ES-I3 (cell line): ENCODE measurements at regions not wholly inside any gene's neighbourhood (a gene's known extent, or its start where the extent isn't known, plus 50 kb on each side); places are given as distances from the start of the nearest gene placed in this dataset.

Experiments used
- H3K36me3 ChIP-seq: 2 replicates; pipeline ENCODE4 v1.6.1; 2013; ENCODE audit warnings: mild to moderate bottlenecking, low read length, control low read depth, moderate library complexity; ENCODE audit not compliant: insufficient read depth
- H3K4me1 ChIP-seq: 2 replicates; pipeline ENCODE4 v1.6.1; 2013; ENCODE audit warnings: mild to moderate bottlenecking, control low read depth, low read length; ENCODE audit not compliant: insufficient read depth
- H3K9ac ChIP-seq: 2 replicates; pipeline ENCODE4 v1.6.1; 2013; ENCODE audit warnings: low read depth, mild to moderate bottlenecking, low read length, moderate library complexity
- H3K9me3 ChIP-seq: 2 replicates; pipeline ENCODE4 v1.6.1; 2013; ENCODE audit warnings: mild to moderate bottlenecking, low read length, moderate library complexity; ENCODE audit not compliant: control insufficient read depth, insufficient read depth

GRCh38 chr1:185412385-185413087 is 95.5 kb upstream of the IVNS1ABP start:
- no peaks in the 10 kb centered on the region for H3K4me1 ChIP-seq
- H3K36me3 ChIP-seq, result no peaks in the 10 kb centered on the region
- no peaks in the 10 kb centered on the region for H3K9me3 ChIP-seq
- no peak overlapping the region for H3K9ac ChIP-seq

GRCh38 chr1:185409763-185410528 is 92.9 kb upstream of the IVNS1ABP start:
- Histone ChIP-seq H3K9ac (no peak overlapping the region), H3K4me1 (no peaks in the 10 kb centered on the region), H3K36me3 (no peaks in the 10 kb centered on the region), H3K9me3 (no peaks in the 10 kb centered on the region)

DNA sequence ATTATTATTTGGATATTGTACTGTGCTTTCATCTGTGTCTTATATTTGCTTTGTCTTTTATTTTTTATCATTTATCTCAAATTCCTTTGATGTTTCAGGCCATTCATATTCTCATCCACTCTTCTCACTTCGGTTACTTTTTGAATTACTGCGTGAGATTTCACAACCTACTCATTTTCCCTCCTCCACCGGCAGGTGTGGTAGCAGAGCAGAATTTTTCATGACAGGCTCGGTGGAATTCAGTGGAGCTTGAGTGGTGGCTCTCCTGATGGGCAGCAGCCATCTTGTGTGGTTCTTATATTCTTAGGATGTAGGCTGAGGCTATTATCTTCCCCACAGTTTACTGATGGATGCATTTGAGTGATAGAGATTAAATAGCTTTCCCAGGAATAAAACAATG is 92.3 kb upstream of the IVNS1ABP start:
- Histone ChIP-seq H3K4me1 (no peaks in the 10 kb centered on the region), H3K9me3 (no peaks in the 10 kb centered on the region), H3K36me3 (no peaks in the 10 kb centered on the region), H3K9ac (no peak overlapping the region)

DNA sequence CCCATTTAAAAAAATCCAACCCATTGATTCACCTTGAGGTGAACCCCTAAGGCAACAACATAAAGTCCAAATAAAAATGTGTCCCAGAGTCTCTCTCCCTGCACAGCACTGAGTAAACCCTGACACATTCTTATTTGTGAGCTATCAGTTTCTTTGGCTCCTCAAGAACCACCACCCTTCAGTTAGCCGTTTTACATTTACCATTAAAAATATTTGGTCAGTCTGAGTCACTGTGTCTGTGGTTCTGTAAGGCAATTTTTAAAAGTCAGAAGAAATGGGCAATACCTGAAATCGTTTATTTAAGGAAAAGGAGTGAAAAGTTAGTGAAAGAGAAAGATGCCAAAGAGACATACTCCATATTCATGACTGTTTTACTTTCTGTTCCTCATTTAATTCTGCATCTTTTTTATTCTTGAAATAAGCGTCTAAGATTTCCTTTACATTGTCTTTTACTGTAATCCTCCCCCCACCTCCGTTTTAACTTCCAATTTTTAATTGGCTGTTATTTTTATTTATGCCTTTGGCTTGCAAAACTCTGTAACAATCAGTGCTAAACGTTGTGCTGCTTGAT is 91.7 kb upstream of the IVNS1ABP start:
- Histone ChIP-seq H3K4me1 (no peaks in the 10 kb centered on the region), H3K36me3 (no peaks in the 10 kb centered on the region), H3K9me3 (no peaks in the 10 kb centered on the region), H3K9ac (no peak overlapping the region)

GRCh38 chr1:185406691-185407009 is 89.6 kb upstream of the IVNS1ABP start:
- Histone ChIP-seq H3K9me3 (no peaks in the 10 kb centered on the region), H3K4me1 (peaks cover 13% of the 10 kb centered on the region), H3K36me3 (no peaks in the 10 kb centered on the region), H3K9ac (no peak overlapping the region)

GRCh38 chr1:185406006-185406690 is 89.1 kb upstream of the IVNS1ABP start:
- Histone ChIP-seq H3K36me3 (no peaks in the 10 kb centered on the region), H3K4me1 (peaks cover 18% of the 10 kb centered on the region), H3K9me3 (no peaks in the 10 kb centered on the region), H3K9ac (no peak overlapping the region)

- no peaks in the 10 kb centered on the region for H3K9me3 ChIP-seq
- H3K4me1 ChIP-seq, result peaks cover 23% of the 10 kb centered on the region
These were observed 88.0 kb upstream of the IVNS1ABP start for GRCh38 chr1:185404907-185405568.

GRCh38 chr1:185404291-185404690 is 87.2 kb upstream of the IVNS1ABP start:
- Histone ChIP-seq H3K9ac (no peak overlapping the region; the same call in 1 of the 2 replicates), H3K36me3 (no peaks in the 10 kb centered on the region), H3K4me1 (peaks cover 27% of the 10 kb centered on the region), H3K9me3 (no peaks in the 10 kb centered on the region)

More at GRCh38 chr1:185404907-185405568, 88.0 kb upstream of the IVNS1ABP start:
- Histone ChIP-seq H3K36me3 (no peaks in the 10 kb centered on the region), H3K9ac (no peak overlapping the region)

GRCh38 chr1:185402930-185403329 is 85.9 kb upstream of the IVNS1ABP start:
- H3K9ac ChIP-seq, result no peak overlapping the region
- no peaks in the 10 kb centered on the region for H3K36me3 ChIP-seq
- H3K9me3 ChIP-seq, result no peaks in the 10 kb centered on the region

GRCh38 chr1:185401019-185401418 is 84.0 kb upstream of the IVNS1ABP start:
- H3K4me1 ChIP-seq, result peaks cover 28% of the 10 kb centered on the region
- no peaks in the 10 kb centered on the region for H3K36me3 ChIP-seq
- no peaks in the 10 kb centered on the region for H3K9me3 ChIP-seq
- no peak overlapping the region for H3K9ac ChIP-seq

More at GRCh38 chr1:185402930-185403329, 85.9 kb upstream of the IVNS1ABP start:
- peaks cover 28% of the 10 kb centered on the region for H3K4me1 ChIP-seq

- H3K9me3 ChIP-seq, result no peaks in the 10 kb centered on the region
- peaks cover 28% of the 10 kb centered on the region for H3K4me1 ChIP-seq
- H3K9ac ChIP-seq, result no peak overlapping the region
- H3K36me3 ChIP-seq, result no peaks in the 10 kb centered on the region
These were observed 83.0 kb upstream of the IVNS1ABP start for GRCh38 chr1:185400052-185400451.

GRCh38 chr1:185398599-185398998 is 81.6 kb upstream of the IVNS1ABP start:
- H3K36me3 ChIP-seq, result no peaks in the 10 kb centered on the region
- H3K9ac ChIP-seq, result no peak overlapping the region
- no peaks in the 10 kb centered on the region for H3K9me3 ChIP-seq
- H3K4me1 ChIP-seq, result peaks cover 28% of the 10 kb centered on the region

DNA sequence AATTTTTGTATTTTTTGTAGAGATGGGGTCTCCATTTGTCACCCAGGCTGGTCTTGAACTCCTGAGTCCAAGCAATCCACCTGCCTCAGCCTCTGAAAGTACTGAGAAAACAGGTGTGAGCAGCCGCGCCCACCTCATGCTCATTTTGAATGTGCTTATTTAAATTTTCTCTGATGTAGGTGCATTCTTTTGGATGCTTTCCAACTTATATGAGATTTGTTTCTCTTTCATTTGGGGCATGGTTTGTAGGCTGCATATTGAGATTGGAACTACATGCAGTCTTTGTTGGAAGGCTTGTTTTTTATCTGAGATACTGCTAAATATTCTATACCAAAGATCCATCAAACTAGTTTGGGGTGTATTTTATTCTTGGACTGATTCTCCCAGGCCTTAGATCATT is 81.0 kb upstream of the IVNS1ABP start:
- no peaks in the 10 kb centered on the region for H3K9me3 ChIP-seq
- H3K4me1 ChIP-seq, result peaks cover 22% of the 10 kb centered on the region
- H3K36me3 ChIP-seq, result no peaks in the 10 kb centered on the region
- no peak overlapping the region for H3K9ac ChIP-seq

DNA sequence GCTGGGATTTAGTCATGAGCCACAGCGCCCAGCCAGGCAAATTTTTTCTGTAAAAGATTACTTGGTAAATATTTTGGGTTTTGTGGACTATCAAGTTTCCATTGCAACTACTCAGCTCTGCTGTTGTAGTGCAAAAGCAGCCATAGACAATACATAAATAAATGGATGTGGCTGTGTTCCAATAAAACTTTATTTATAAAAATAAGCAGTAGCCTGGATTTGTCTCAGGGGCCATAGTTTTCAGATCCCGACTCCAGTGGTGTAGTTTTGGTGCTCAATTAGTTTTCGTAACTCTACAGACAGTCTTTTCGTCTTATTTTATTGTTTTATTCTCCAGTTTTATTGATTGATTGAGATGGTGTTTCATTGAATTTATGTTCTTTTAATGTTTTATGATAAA is 80.1 kb upstream of the IVNS1ABP start:
- no peak overlapping the region for H3K9ac ChIP-seq
- H3K4me1 ChIP-seq, result peaks cover 16% of the 10 kb centered on the region
- H3K9me3 ChIP-seq, result no peaks in the 10 kb centered on the region
- H3K36me3 ChIP-seq, result no peaks in the 10 kb centered on the region
